A549 (cell line): ENCODE measurements at regions not wholly inside any gene's neighbourhood (a gene's known extent, or its start where the extent isn't known, plus 50 kb on each side); places are given as distances from the start of the nearest gene placed in this dataset.
"Not testable (repeated sequence)": the region's sequence is repeated elsewhere in the genome, so short reads cannot be mapped to it uniquely, and the experiment has no call there.

Experiments used
- CTCF ChIP-seq: fragments of >200 bp; sonication (Bioruptor Twin); formaldehyde crosslinking; IDR thresholded peaks from 3 replicates; pipeline ENCODE4 v1.5.1; 2016
- E2F6 ChIP-seq: IDR thresholded peaks from 2 replicates; pipeline ENCODE4 v1.6.1; 2012; ENCODE audit warnings: low read depth, borderline replicate concordance
- ESRRA ChIP-seq: fragments of 150-350 bp; IDR thresholded peaks from 2 replicates; pipeline ENCODE4 v1.6.1; 2014; ENCODE audit warnings: mild to moderate bottlenecking, low read length, borderline replicate concordance
- GATA3 ChIP-seq: IDR thresholded peaks from 2 replicates; pipeline ENCODE4 v1.6.1; 2012; ENCODE audit warnings: borderline replicate concordance
- HOXB13 ChIP-seq: fragments of 250-450 bp; sonication (Bioruptor Pico); IDR thresholded peaks from 2 replicates; pipeline ENCODE4 v1.5.0; 2020; ENCODE audit warnings: low read depth, mild to moderate bottlenecking, moderate library complexity
- JUN ChIP-seq, 2 experiments: fragments of >200 bp; sonication (Bioruptor Twin); formaldehyde crosslinking; IDR thresholded peaks; 2 replicates in 1 of 2; 3 replicates in 1 of 2; pipeline ENCODE4 v1.6.1; 2016 to 2017
- MAFK ChIP-seq: fragments of 450-650 bp; IDR thresholded peaks from 2 replicates; pipeline ENCODE4 v1.6.1; 2014; ENCODE audit not compliant: partially characterized antibody
- MAX ChIP-seq: IDR thresholded peaks from 2 replicates; pipeline ENCODE4 v1.6.1; 2012
- MAZ ChIP-seq: fragments of 150-350 bp; IDR thresholded peaks from 2 replicates; pipeline ENCODE4 v1.6.1; 2014; ENCODE audit warnings: antibody characterized with exemption, low read depth, low read length, borderline replicate concordance
- POLR2A ChIP-seq: IDR thresholded peaks from 2 replicates; pipeline ENCODE4 v1.6.1; 2012; ENCODE audit warnings: mild to moderate bottlenecking, low read length
- RCOR1 ChIP-seq: fragments of 150-350 bp; IDR thresholded peaks from 2 replicates; pipeline ENCODE4 v1.6.1; 2014; ENCODE audit warnings: antibody characterized with exemption, low read length, low read depth
- SMC3 ChIP-seq: fragments of >200 bp; sonication (Bioruptor Twin); formaldehyde crosslinking; IDR thresholded peaks from 3 replicates; pipeline ENCODE4 v1.6.1; 2018; ENCODE audit warnings: inconsistent platforms

GRCh38 chr22:22990711-22991505 is 79.4 kb upstream of the GNAZ start:
- TF ChIP-seq HOXB13 (CRISPR knock-in tag); CTCF; POLR2A; MAZ; MAX; MAFK; E2F6; RCOR1; ESRRA; JUN (IDR thresholded peaks at IDR 0.05); GATA3; SMC3: not testable (repeated sequence)
